PFSK-1 (cell line): ENCODE measurements at regions not wholly inside any gene's neighbourhood (a gene's known extent, or its start where the extent isn't known, plus 50 kb on each side); places are given as distances from the start of the nearest gene placed in this dataset.

Experiments used
- POLR2AphosphoS5 ChIP-seq: IDR thresholded peaks from 2 replicates; pipeline ENCODE4 v1.6.1; 2012; ENCODE audit warnings: low read depth, mild to moderate bottlenecking, control low read depth, low read length, moderate library complexity
- SIN3A ChIP-seq: IDR thresholded peaks from 2 replicates; pipeline ENCODE4 v1.6.1; 2012; ENCODE audit warnings: mild to moderate bottlenecking, low read length, moderate library complexity, borderline replicate concordance; ENCODE audit not compliant: insufficient read depth
- TAF1 ChIP-seq: IDR thresholded peaks from 2 replicates; pipeline ENCODE4 v1.6.1; 2012; ENCODE audit warnings: low read length, control low read depth, borderline replicate concordance; ENCODE audit not compliant: insufficient read depth
- TF ChIP-seq, protein P1 (sequence below), 2 experiments: IDR thresholded peaks; 2 replicates each; pipeline versions ENCODE4 v1.6.1 to v1.8.0; 2011 to 2012; ENCODE audit warnings: low read depth in 2 of 2, low read length in 2 of 2, control low read depth in 1 of 2, inconsistent platforms in 1 of 2, mild to moderate bottlenecking in 1 of 2, moderate library complexity in 1 of 2; ENCODE audit not compliant: insufficient read depth in 1 of 2

DNA sequence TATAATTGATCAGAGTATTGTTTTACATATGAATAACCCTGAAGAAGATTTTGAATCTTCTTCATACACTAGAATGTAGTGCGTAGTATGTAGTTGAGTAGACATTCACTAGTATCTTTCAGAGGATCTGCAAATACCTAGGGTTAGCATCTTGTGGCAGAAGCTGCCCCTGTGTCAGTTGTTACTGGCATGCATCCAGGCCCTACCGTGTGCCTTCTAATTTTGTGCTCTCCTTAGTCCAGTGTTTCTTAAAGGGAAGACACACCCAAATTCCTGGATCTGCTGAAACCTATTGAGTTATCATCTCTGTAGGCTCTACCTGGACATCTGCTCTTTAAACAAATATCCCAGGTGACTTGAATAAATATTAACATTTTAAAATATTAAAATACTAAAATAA, 99.7 kb upstream of the SERTAD2 start:
- TF ChIP-seq TAF1, result no peak
- TF ChIP-seq, protein P1, sequence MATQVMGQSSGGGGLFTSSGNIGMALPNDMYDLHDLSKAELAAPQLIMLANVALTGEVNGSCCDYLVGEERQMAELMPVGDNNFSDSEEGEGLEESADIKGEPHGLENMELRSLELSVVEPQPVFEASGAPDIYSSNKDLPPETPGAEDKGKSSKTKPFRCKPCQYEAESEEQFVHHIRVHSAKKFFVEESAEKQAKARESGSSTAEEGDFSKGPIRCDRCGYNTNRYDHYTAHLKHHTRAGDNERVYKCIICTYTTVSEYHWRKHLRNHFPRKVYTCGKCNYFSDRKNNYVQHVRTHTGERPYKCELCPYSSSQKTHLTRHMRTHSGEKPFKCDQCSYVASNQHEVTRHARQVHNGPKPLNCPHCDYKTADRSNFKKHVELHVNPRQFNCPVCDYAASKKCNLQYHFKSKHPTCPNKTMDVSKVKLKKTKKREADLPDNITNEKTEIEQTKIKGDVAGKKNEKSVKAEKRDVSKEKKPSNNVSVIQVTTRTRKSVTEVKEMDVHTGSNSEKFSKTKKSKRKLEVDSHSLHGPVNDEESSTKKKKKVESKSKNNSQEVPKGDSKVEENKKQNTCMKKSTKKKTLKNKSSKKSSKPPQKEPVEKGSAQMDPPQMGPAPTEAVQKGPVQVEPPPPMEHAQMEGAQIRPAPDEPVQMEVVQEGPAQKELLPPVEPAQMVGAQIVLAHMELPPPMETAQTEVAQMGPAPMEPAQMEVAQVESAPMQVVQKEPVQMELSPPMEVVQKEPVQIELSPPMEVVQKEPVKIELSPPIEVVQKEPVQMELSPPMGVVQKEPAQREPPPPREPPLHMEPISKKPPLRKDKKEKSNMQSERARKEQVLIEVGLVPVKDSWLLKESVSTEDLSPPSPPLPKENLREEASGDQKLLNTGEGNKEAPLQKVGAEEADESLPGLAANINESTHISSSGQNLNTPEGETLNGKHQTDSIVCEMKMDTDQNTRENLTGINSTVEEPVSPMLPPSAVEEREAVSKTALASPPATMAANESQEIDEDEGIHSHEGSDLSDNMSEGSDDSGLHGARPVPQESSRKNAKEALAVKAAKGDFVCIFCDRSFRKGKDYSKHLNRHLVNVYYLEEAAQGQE (IDR thresholded peaks at IDR 0.05; ENCODE audit: insufficient read depth in 1 of 2, low read depth in 2 of 2, low read length in 2 of 2), result no peak
- TF ChIP-seq POLR2AphosphoS5, result no peak
- TF ChIP-seq SIN3A, result no peak
